GM12865 (cell line): ENCODE measurements at regions not wholly inside any gene's neighbourhood (a gene's known extent, or its start where the extent isn't known, plus 50 kb on each side); places are given as distances from the start of the nearest gene placed in this dataset.
A peak's percentile ranks its signal among the peaks of the same experiment; 100 is the strongest.

Source experiments
- DNase-seq: peaks from one replicate; pipeline ENCODE4 v3.0.0; 2010; ENCODE audit warnings: low read depth
- H3K4me3 ChIP-seq: 2 replicates; pipeline ENCODE4 v1.5.1; 2011; ENCODE audit warnings: mild to moderate bottlenecking, low read depth, low read length, control low read depth
- CTCF ChIP-seq: IDR thresholded peaks from 2 replicates; pipeline ENCODE4 v1.5.1; 2011; ENCODE audit warnings: low read length, control low read depth, low read depth, inconsistent platforms; ENCODE audit not compliant: insufficient read depth; ENCODE audit errors: missing control alignments

- no peak overlapping the region for H3K4me3 ChIP-seq
- DNase-seq, result no peak
- TF ChIP-seq CTCF, result no peak
Measured at GRCh38 chr6:90982581-90982980, 395.7 kb upstream of the MAP3K7 start.

GRCh38 chr6:90982051-90982450 is 395.2 kb upstream of the MAP3K7 start:
- peak; percentile 14 for TF ChIP-seq CTCF
- H3K4me3 ChIP-seq, result no peak overlapping the region
- peak; percentile 23 for DNase-seq

GRCh38 chr6:90978046-90978445 is 391.2 kb upstream of the MAP3K7 start:
- no peak overlapping the region for H3K4me3 ChIP-seq
- TF ChIP-seq CTCF, result no peak
- peak; percentile 25 for DNase-seq

- DNase-seq, result no peak
- H3K4me3 ChIP-seq, result no peak overlapping the region
- TF ChIP-seq CTCF, result no peak
Measured at GRCh38 chr6:90977513-90977912, 390.6 kb upstream of the MAP3K7 start.

- no peak for DNase-seq
- H3K4me3 ChIP-seq, result no peak overlapping the region
- no peak for TF ChIP-seq CTCF
Measured at GRCh38 chr6:90976341-90976740, 389.5 kb upstream of the MAP3K7 start.

- no peak overlapping the region for H3K4me3 ChIP-seq
- no peak for DNase-seq
- no peak for TF ChIP-seq CTCF
Measured at GRCh38 chr6:90975741-90976140, 388.9 kb upstream of the MAP3K7 start.

GRCh38 chr6:90973188-90973587 is 386.3 kb upstream of the MAP3K7 start:
- no peak overlapping the region for H3K4me3 ChIP-seq
- no peak for DNase-seq
- no peak for TF ChIP-seq CTCF
